Neural progenitor cell (in vitro differentiated cells): ENCODE measurements at regions not wholly inside any gene's neighbourhood (a gene's known extent, or its start where the extent isn't known, plus 50 kb on each side); places are given as distances from the start of the nearest gene placed in this dataset.

Source experiments
- CTCF ChIP-seq: fragments of 200-600 bp; sonication (generic); IDR thresholded peaks from 2 replicates; pipeline ENCODE4 v1.5.1; 2017; ENCODE audit warnings: antibody characterized with exemption, mild to moderate bottlenecking
- EZH2 ChIP-seq: fragments of 200-600 bp; sonication (generic); IDR thresholded peaks from 2 replicates; pipeline ENCODE4 v1.6.1; 2017; ENCODE audit warnings: antibody characterized with exemption, mild to moderate bottlenecking, moderate library complexity
- EZH2phosphoT487 ChIP-seq: fragments of 200-600 bp; sonication (generic); IDR thresholded peaks from 2 replicates; pipeline ENCODE4 v1.6.1; 2017; ENCODE audit warnings: antibody characterized with exemption

GRCh38 chr4:23006756-23007155 lies 314.0 kb downstream of the GBA3 start:
- no peak for TF ChIP-seq CTCF
- no peak for TF ChIP-seq EZH2
- no peak for TF ChIP-seq EZH2phosphoT487
